Endothelial cell of umbilical vein (primary cell): ENCODE measurements at regions not wholly inside any gene's neighbourhood (a gene's known extent, or its start where the extent isn't known, plus 50 kb on each side); places are given as distances from the start of the nearest gene placed in this dataset.

ENCODE experiments used
- BruUV-seq: library from RNA; stranded (reverse); fragments of 400-500 nt; replicated peaks from 2 replicates; lab custom pipeline; 2021; lab: Mats Ljungman, UMichigan
- CTCF ChIA-PET: fragments of 300-600, 350-600 bp; sonication (Branson Sonifier 250); formaldehyde crosslinking; loops from one replicate; lab custom pipeline; 2021; ENCODE audit warnings: antibody characterized with exemption, inconsistent platforms; lab: Charles Lee
- POLR2A ChIA-PET: fragments of 300-600, 350-600 bp; sonication (Branson Sonifier 250); formaldehyde crosslinking; loops from one replicate; lab custom pipeline; 2021; ENCODE audit warnings: antibody characterized with exemption, inconsistent platforms; lab: Charles Lee
- DNase-seq: peaks from one replicate; pipeline ENCODE4 v3.0.0-alpha.2; 2011; ENCODE audit warnings: low read depth, low spot score
- FAIRE-seq: peaks from 2 replicates; lab custom pipeline; 2011; peaks lifted over from hg19 to GRCh38; lab: Jason Lieb, UNC
- H2AFZ ChIP-seq: 2 replicates; pipeline ENCODE4 v1.6.0; 2012; ENCODE audit warnings: low read depth, low read length, control low read depth, inconsistent platforms
- H3K27ac ChIP-seq: 2 replicates; pipeline ENCODE4 v1.5.1; 2011; ENCODE audit warnings: low read depth, mild to moderate bottlenecking, control low read depth, low read length, moderate library complexity; ENCODE audit not compliant: insufficient read depth
- H3K27me3 ChIP-seq, 2 experiments: 2 replicates each; pipeline versions ENCODE4 v1.6.0 to v1.6.1; 2011; ENCODE audit warnings: low read length in 2 of 2, mixed read lengths in 1 of 2; ENCODE audit not compliant: control insufficient read depth in 2 of 2, insufficient read depth in 2 of 2
- H3K36me3 ChIP-seq, 2 experiments: 2 replicates in 1 of 2; 3 replicates in 1 of 2; pipeline ENCODE4 v1.5.1; 2011; ENCODE audit warnings: low read length in 2 of 2, mild to moderate bottlenecking in 1 of 2, moderate library complexity in 1 of 2; ENCODE audit not compliant: control insufficient read depth in 2 of 2, insufficient read depth in 2 of 2; ENCODE audit errors: extremely low read depth in 1 of 2
- H3K4me1 ChIP-seq: 3 replicates; pipeline ENCODE4 v1.5.1; 2011; ENCODE audit warnings: mild to moderate bottlenecking, low read length; ENCODE audit not compliant: control insufficient read depth, insufficient read depth; ENCODE audit errors: extremely low read depth
- H3K4me2 ChIP-seq: 2 replicates; pipeline ENCODE4 v1.6.1; 2011; ENCODE audit warnings: low read length, control low read depth, mixed read lengths; ENCODE audit not compliant: insufficient read depth
- H3K4me3 ChIP-seq, 3 experiments: fragments of 200-600 bp in 1 of 3; sonication (generic), shearing (Covaris generic) in 1 of 3; replicated peaks in 1 of 3; 2 replicates each; pipeline ENCODE4 v1.5.1; 2011 to 2016; ENCODE audit warnings: control low read depth in 3 of 3, low read length in 3 of 3, mild to moderate bottlenecking in 2 of 3, inconsistent platforms in 1 of 3, low read depth in 1 of 3, moderate library complexity in 1 of 3; ENCODE audit not compliant: insufficient read depth in 1 of 3
- H3K79me2 ChIP-seq: 2 replicates; pipeline ENCODE4 v1.6.0; 2012; ENCODE audit warnings: low read length, inconsistent platforms; ENCODE audit not compliant: control insufficient read depth, insufficient read depth
- H3K9ac ChIP-seq: replicated peaks from 2 replicates; pipeline ENCODE3; 2011; ENCODE audit warnings: low read length, control low read depth; ENCODE audit not compliant: insufficient read depth; ENCODE audit errors: extremely low read depth
- H3K9me1 ChIP-seq: replicated peaks from 3 replicates; pipeline ENCODE4 v1.6.0; 2011; ENCODE audit warnings: mild to moderate bottlenecking, low read length; ENCODE audit not compliant: control insufficient read depth, insufficient read depth; ENCODE audit errors: extremely low read depth
- H3K9me3 ChIP-seq: replicated peaks from 2 replicates; pipeline ENCODE4 v1.5.1; 2012; ENCODE audit warnings: low read length, inconsistent platforms; ENCODE audit not compliant: control insufficient read depth, insufficient read depth
- H4K20me1 ChIP-seq: replicated peaks from 2 replicates; pipeline ENCODE3; 2011; ENCODE audit warnings: mild to moderate bottlenecking, low read length; ENCODE audit not compliant: control insufficient read depth, insufficient read depth; ENCODE audit errors: extremely low read depth
- EZH2 ChIP-seq: IDR thresholded peaks from 2 replicates; pipeline ENCODE4 v1.6.1; 2012; ENCODE audit warnings: borderline replicate concordance, low read depth, mild to moderate bottlenecking, moderate library complexity, low read length, inconsistent platforms; ENCODE audit not compliant: severe bottlenecking
- FOS ChIP-seq: IDR thresholded peaks from 2 replicates; pipeline ENCODE4 v1.6.1; 2011; ENCODE audit warnings: mild to moderate bottlenecking, low read length, moderate library complexity, borderline replicate concordance; ENCODE audit not compliant: insufficient read depth
- GATA2 ChIP-seq: IDR thresholded peaks from 2 replicates; pipeline ENCODE4 v1.7.0; 2011; ENCODE audit warnings: low read depth, mild to moderate bottlenecking, moderate library complexity, mixed read lengths, low read length; ENCODE audit not compliant: insufficient read length, insufficient read depth
- JUN ChIP-seq: IDR thresholded peaks from 2 replicates; pipeline ENCODE4 v1.6.1; 2011; ENCODE audit warnings: borderline replicate concordance, low read depth; ENCODE audit not compliant: insufficient read length, insufficient read depth
- MYC ChIP-seq: IDR thresholded peaks from one replicate; pipeline ENCODE4 v1.6.1; 2011; ENCODE audit warnings: mild to moderate bottlenecking, low read depth, low read length
- POLR2A ChIP-seq: IDR thresholded peaks from 2 replicates; pipeline ENCODE4 v1.6.1; 2012; ENCODE audit warnings: low read depth, mild to moderate bottlenecking, control low read depth, low read length
- POLR2AphosphoS5 ChIP-seq: IDR thresholded peaks from 2 replicates; pipeline ENCODE4 v1.6.1; 2012; ENCODE audit warnings: low read depth, mild to moderate bottlenecking, control low read depth, low read length, moderate library complexity; ENCODE audit not compliant: insufficient read depth
- dilution Hi-C: fragments of 300-500 bp; cut with MboI; formaldehyde crosslinking; loops from one replicate; pipeline ENCODE4 v1.15.0; 2019; ENCODE audit warnings: low sequenced_read_pairs; ENCODE audit not compliant: extremely low pct_ligation_motif_present
- intact Hi-C: fragments of 100-400 bp; cut with micrococcal nuclease; formaldehyde crosslinking; loops from one replicate; pipeline ENCODE4 v1.10.0; 2022
- TF ChIP-seq, protein P1 (sequence below): IDR thresholded peaks from 2 replicates; pipeline ENCODE4 v1.6.1; 2011; ENCODE audit not compliant: insufficient read depth, insufficient read length
- TF ChIP-seq, protein P2 (sequence below), 2 donors: IDR thresholded peaks; 1 replicate in 1 of 2; 2 replicates in 1 of 2; pipeline ENCODE4 v1.5.1; 2011; ENCODE audit warnings: low read length in 2 of 2, mild to moderate bottlenecking in 2 of 2, moderate library complexity in 2 of 2, control low read depth in 1 of 2, inconsistent platforms in 1 of 2, low read depth in 1 of 2; ENCODE audit not compliant: insufficient read depth in 1 of 2; ENCODE audit errors: extremely low read depth in 1 of 2

DNA sequence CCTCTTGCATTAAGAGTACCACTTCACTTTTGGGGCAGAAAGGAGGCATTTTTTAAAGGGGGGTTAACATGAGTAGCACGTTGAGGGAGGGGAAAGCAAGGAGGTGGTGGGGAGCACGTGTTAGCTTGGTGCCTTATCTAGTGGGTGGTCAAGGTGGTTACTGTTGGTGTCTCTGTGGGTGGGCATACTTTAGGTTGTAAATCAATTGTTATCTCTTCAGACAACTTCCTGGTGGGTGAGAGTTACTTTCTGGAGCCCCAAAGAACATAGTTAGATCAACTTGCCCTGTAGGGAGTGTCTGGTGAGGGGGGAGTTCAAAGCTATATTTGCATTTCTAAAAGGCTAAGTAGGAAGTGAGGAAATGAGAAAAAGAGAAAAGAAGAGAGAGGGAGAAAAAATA lies 297.7 kb upstream of the CLNK start:
- no peak for FAIRE-seq
- H4K20me1 ChIP-seq, result no peaks in the 10 kb centered on the region
- no peaks in the 10 kb centered on the region for H3K9me1 ChIP-seq
- no peaks in the 10 kb centered on the region for H3K4me1 ChIP-seq
- no peaks in the 10 kb centered on the region for H3K79me2 ChIP-seq
- intact Hi-C loops, result no loop called here
- H3K4me3 ChIP-seq, result no peak overlapping the region
- no peaks in the 10 kb centered on the region for H3K9me3 ChIP-seq
- no peaks in the 10 kb centered on the region for H3K36me3 ChIP-seq
- BruUV-seq, result no TSS peak
- dilution Hi-C loops, result no loop called here
- no peak overlapping the region for H3K27ac ChIP-seq
- TF ChIP-seq POLR2AphosphoS5 (no peak), JUN (no peak), POLR2A (no peak), EZH2 (no peak), MYC (no peak), FOS (no peak), GATA2 (no peak)
- TF ChIP-seq, protein P1, sequence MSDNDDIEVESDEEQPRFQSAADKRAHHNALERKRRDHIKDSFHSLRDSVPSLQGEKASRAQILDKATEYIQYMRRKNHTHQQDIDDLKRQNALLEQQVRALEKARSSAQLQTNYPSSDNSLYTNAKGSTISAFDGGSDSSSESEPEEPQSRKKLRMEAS, result no peak
- TF ChIP-seq, protein P2, sequence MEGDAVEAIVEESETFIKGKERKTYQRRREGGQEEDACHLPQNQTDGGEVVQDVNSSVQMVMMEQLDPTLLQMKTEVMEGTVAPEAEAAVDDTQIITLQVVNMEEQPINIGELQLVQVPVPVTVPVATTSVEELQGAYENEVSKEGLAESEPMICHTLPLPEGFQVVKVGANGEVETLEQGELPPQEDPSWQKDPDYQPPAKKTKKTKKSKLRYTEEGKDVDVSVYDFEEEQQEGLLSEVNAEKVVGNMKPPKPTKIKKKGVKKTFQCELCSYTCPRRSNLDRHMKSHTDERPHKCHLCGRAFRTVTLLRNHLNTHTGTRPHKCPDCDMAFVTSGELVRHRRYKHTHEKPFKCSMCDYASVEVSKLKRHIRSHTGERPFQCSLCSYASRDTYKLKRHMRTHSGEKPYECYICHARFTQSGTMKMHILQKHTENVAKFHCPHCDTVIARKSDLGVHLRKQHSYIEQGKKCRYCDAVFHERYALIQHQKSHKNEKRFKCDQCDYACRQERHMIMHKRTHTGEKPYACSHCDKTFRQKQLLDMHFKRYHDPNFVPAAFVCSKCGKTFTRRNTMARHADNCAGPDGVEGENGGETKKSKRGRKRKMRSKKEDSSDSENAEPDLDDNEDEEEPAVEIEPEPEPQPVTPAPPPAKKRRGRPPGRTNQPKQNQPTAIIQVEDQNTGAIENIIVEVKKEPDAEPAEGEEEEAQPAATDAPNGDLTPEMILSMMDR (IDR thresholded peaks at IDR 0.05; ENCODE audit: extremely low read depth in 1 of 2, insufficient read depth in 1 of 2, low read depth in 1 of 2, low read length in 2 of 2), result no peak
- no peak overlapping the region for H2AFZ ChIP-seq
- H3K9ac ChIP-seq, result no peak overlapping the region
- POLR2A ChIA-PET, result no interaction called here
- no peak for DNase-seq
- H3K4me2 ChIP-seq, result no peak overlapping the region
- CTCF ChIA-PET, result no interaction called here
- H3K27me3 ChIP-seq, result no peaks in the 10 kb centered on the region
